DND-41 (cell line): ENCODE measurements at regions not wholly inside any gene's neighbourhood (a gene's known extent, or its start where the extent isn't known, plus 50 kb on each side); places are given as distances from the start of the nearest gene placed in this dataset.

Experiments used
- ATAC-seq: fragments of 200-7000 bp; cut with Tn5 transposase; 3 replicates; pipeline ENCODE4 v1.9.1; 2021; ENCODE audit warnings: low read depth; ENCODE audit not compliant: insufficient read depth
- DNase-seq: peaks from one replicate; pipeline ENCODE4 v3.0.0-alpha.2; 2020
- H2AFZ ChIP-seq: 2 replicates; pipeline ENCODE4 v1.6.0; 2012; ENCODE audit warnings: low read depth, low read length
- H3K27ac ChIP-seq: 2 replicates; pipeline ENCODE4 v1.5.1; 2012; ENCODE audit warnings: low read length, inconsistent platforms
- H3K27me3 ChIP-seq: fragments of 200-600 bp; sonication (generic); 2 replicates; pipeline ENCODE4 v1.6.0; 2012; ENCODE audit warnings: low read length, mild to moderate bottlenecking, inconsistent platforms; ENCODE audit not compliant: insufficient read depth, poor library complexity
- H3K36me3 ChIP-seq: 2 replicates; pipeline ENCODE4 v1.5.1; 2012; ENCODE audit warnings: low read length, inconsistent platforms; ENCODE audit not compliant: insufficient read depth
- H3K4me1 ChIP-seq: 2 replicates; pipeline ENCODE4 v1.5.1; 2012; ENCODE audit warnings: mild to moderate bottlenecking, low read length; ENCODE audit not compliant: insufficient read depth
- H3K4me2 ChIP-seq: 2 replicates; pipeline ENCODE4 v1.6.0; 2012; ENCODE audit warnings: mild to moderate bottlenecking, moderate library complexity, low read length, inconsistent platforms; ENCODE audit not compliant: insufficient read depth
- H3K4me3 ChIP-seq, 2 experiments: fragments of 200-600 bp in 1 of 2; shearing (Covaris generic) in 1 of 2; 2 replicates each; pipeline ENCODE4 v1.5.1; 2012 to 2016; ENCODE audit warnings: inconsistent platforms in 2 of 2, low read length in 2 of 2, mild to moderate bottlenecking in 2 of 2, low read depth in 1 of 2, moderate library complexity in 1 of 2
- H3K79me2 ChIP-seq: 2 replicates; pipeline ENCODE4 v1.6.0; 2012; ENCODE audit warnings: low read length, inconsistent platforms; ENCODE audit not compliant: insufficient read depth
- H3K9ac ChIP-seq: 2 replicates; pipeline ENCODE4 v1.6.0; 2012; ENCODE audit warnings: low read depth, mild to moderate bottlenecking, inconsistent platforms, low read length, moderate library complexity
- H3K9me3 ChIP-seq: 2 replicates; pipeline ENCODE4 v1.5.1; 2012; ENCODE audit warnings: low read length, moderate library complexity, mild to moderate bottlenecking, inconsistent platforms; ENCODE audit not compliant: insufficient read depth, severe bottlenecking
- H4K20me1 ChIP-seq: 2 replicates; pipeline ENCODE4 v1.6.0; 2012; ENCODE audit warnings: low read length; ENCODE audit not compliant: insufficient read depth
- CTCF ChIP-seq: IDR thresholded peaks from 2 replicates; pipeline ENCODE4 v1.5.1; 2012; ENCODE audit warnings: borderline replicate concordance, low read length, moderate library complexity, mild to moderate bottlenecking; ENCODE audit not compliant: poor library complexity, severe bottlenecking; ENCODE audit errors: extremely low read depth
- EZH2 ChIP-seq: IDR thresholded peaks from 3 replicates; pipeline ENCODE4 v1.6.1; 2012; ENCODE audit warnings: borderline replicate concordance, low read depth, mild to moderate bottlenecking, moderate library complexity, low read length, inconsistent platforms; ENCODE audit not compliant: severe bottlenecking

- Histone ChIP-seq H3K9ac (no peak overlapping the region), H3K27ac (no peak overlapping the region)
These were observed 344.5 kb downstream of the RPS24 start for GRCh38 chr10:78378192-78378591.

GRCh38 chr10:78381107-78381506 is 347.4 kb downstream of the RPS24 start:
- no peak overlapping the region for H2AFZ ChIP-seq
- H3K4me1 ChIP-seq, result no peaks in the 10 kb centered on the region
- H3K79me2 ChIP-seq, result no peaks in the 10 kb centered on the region
- ATAC-seq, result no peak
- no peak for DNase-seq
- no peaks in the 10 kb centered on the region for H4K20me1 ChIP-seq
- H3K36me3 ChIP-seq, result no peaks in the 10 kb centered on the region
- peaks cover 3% of the 10 kb centered on the region for H3K9me3 ChIP-seq
- H3K4me2 ChIP-seq, result no peak overlapping the region
- TF ChIP-seq CTCF (peak; percentile 32), EZH2 (no peak)
- H3K9ac ChIP-seq, result no peak overlapping the region
- H3K27me3 ChIP-seq, result peaks cover 6% of the 10 kb centered on the region
- no peak overlapping the region for H3K27ac ChIP-seq
- H3K4me3 ChIP-seq, result no peak overlapping the region

More at GRCh38 chr10:78378192-78378591, 344.5 kb downstream of the RPS24 start:
- Histone ChIP-seq H3K79me2 (no peaks in the 10 kb centered on the region), H3K4me3 (no peak overlapping the region), H3K4me2 (no peak overlapping the region), H3K27me3 (no peaks in the 10 kb centered on the region), H2AFZ (no peak overlapping the region), H4K20me1 (no peaks in the 10 kb centered on the region), H3K4me1 (no peaks in the 10 kb centered on the region), H3K36me3 (no peaks in the 10 kb centered on the region), H3K9me3 (peaks cover 3% of the 10 kb centered on the region)
- no peak for TF ChIP-seq EZH2
- TF ChIP-seq CTCF, result no peak
- ATAC-seq (no peak), DNase-seq (no peak)

GRCh38 chr10:78382047-78382446 is 348.4 kb downstream of the RPS24 start:
- no peak for DNase-seq
- Histone ChIP-seq H3K4me1 (no peaks in the 10 kb centered on the region), H3K9ac (no peak overlapping the region), H2AFZ (no peak overlapping the region), H3K36me3 (no peaks in the 10 kb centered on the region), H3K4me3 (no peak overlapping the region), H3K4me2 (no peak overlapping the region), H3K27me3 (peaks cover 11% of the 10 kb centered on the region), H3K9me3 (peaks cover 3% of the 10 kb centered on the region), H3K79me2 (no peaks in the 10 kb centered on the region), H3K27ac (no peak overlapping the region), H4K20me1 (no peaks in the 10 kb centered on the region)
- TF ChIP-seq EZH2 (no peak), CTCF (no peak)
- ATAC-seq, result no peak

- Histone ChIP-seq H3K27me3 (peaks cover 16% of the 10 kb centered on the region), H4K20me1 (no peaks in the 10 kb centered on the region), H3K27ac (no peak overlapping the region), H3K79me2 (no peaks in the 10 kb centered on the region), H3K36me3 (no peaks in the 10 kb centered on the region), H2AFZ (no peak overlapping the region), H3K4me3 (no peak overlapping the region), H3K4me2 (no peak overlapping the region), H3K9me3 (peaks cover 3% of the 10 kb centered on the region), H3K4me1 (no peaks in the 10 kb centered on the region), H3K9ac (no peak overlapping the region)
- DNase-seq (no peak), ATAC-seq (no peak)
- TF ChIP-seq EZH2 (no peak), CTCF (no peak)
These were observed 349.1 kb downstream of the RPS24 start for GRCh38 chr10:78382772-78383171.
